AG20443 (cell line): ENCODE measurements at regions not wholly inside any gene's neighbourhood (a gene's known extent, or its start where the extent isn't known, plus 50 kb on each side); places are given as distances from the start of the nearest gene placed in this dataset.

Experiments
- DNase-seq: peaks from one replicate; pipeline ENCODE4 v3.0.0; 2012; ENCODE audit warnings: low spot score, mixed read lengths

- DNase-seq, result no peak
Measured at GRCh38 chr3:5618170-5618569, 430.7 kb downstream of the EDEM1 start.

- no peak for DNase-seq
Measured at GRCh38 chr3:5630406-5630805, 442.9 kb downstream of the EDEM1 start.

GRCh38 chr3:5633960-5634359, 446.5 kb downstream of the EDEM1 start:
- no peak for DNase-seq

- no peak for DNase-seq
Measured at GRCh38 chr3:5634411-5634810, 446.9 kb downstream of the EDEM1 start.

DNA sequence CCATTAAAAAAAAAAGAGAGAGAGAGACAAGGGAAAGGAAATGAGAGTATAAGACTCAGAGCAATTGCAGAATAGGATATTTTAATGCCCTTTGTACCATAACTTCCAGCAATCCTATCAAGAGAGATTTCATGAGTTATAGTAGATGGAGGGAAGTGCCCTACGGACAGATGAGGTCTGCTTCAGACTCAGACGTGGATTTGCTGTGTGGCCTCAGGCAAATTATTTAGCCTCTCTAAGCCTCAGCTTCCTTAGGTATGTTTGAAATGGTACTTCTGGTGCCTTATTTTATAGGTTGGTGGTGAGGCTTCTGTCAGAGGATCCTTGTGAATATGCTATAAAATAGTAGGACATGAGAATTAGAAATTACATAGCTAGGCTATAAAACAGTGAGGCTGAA, 448.2 kb downstream of the EDEM1 start:
- DNase-seq, result no peak

GRCh38 chr3:5638550-5638949, 451.0 kb downstream of the EDEM1 start:
- no peak for DNase-seq

- DNase-seq, result no peak
Measured at GRCh38 chr3:5644773-5645670, 457.5 kb downstream of the EDEM1 start.

DNA sequence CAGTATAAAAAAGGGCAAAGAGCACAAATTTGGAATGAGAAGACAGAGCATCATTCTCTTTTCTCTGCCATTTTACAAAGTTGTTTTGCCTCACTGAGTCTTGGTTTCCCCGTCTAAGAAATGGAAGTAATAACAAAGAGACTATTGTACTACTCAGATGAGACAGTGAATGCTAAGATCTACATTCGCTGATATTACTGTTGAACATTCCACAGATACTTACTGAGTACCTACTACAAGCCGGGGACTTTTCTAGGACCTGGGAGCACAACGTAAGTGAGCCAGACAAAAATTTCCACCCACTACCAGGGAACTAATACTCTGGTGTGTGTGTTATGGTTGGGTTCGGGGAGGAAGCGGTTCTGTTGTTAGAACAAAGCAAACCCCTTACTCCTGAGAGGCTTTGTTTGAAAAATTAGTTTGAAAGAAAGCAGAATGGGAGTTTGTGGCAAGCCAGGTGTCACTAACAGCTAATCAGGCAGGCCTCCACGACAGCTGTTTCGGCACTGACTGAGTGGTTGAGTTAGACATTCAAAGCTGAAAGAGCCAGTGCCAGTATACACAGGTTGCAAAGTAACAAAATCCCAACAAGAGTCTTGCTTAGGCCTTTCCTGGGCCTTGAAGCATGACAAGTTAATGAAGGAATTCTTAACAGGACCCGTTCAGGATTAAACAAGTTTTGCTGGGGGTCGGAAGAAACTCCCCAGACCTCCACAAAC, 458.3 kb downstream of the EDEM1 start:
- no peak for DNase-seq

DNA sequence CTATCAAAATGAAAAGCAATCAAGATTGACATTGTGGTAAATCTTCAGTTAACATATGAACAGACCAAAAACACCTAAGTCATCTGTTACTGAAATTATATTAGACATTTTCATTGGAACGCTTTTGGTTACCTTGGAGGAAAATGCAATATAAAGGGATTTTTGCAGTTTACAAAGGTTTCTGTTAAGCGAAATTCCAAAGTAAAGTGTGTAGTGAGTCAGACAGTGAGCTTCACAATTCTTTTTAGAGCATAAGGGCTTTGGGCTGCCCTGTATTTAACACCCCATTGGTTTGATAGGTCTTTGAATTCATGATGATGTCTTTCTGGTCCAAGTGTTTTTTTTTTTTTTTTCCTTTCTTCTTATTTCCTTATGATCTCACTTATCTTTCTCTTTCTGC, 462.8 kb downstream of the EDEM1 start:
- no peak for DNase-seq

DNA sequence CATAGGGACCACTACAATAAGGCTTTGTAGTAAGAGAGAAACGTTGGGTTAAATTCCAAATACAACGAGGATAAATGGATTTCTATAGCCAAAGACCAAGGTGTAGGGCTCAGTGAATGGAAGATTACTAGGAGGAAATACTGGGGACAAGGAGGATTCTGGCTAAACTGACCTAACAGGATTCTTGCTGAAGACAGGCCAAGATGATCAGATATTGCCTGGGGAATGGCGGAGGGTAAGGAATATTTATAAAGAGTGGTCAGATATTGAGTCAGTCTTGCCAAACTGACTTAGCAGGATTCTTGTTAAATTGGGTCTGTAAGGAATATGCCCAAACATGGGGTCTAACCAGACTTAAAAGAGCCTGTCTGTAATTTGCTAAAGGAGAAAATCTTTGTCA, 463.8 kb downstream of the EDEM1 start:
- DNase-seq, result no peak

- DNase-seq, result no peak
Measured at GRCh38 chr3:5653426-5654143, 466.1 kb downstream of the EDEM1 start.

DNA sequence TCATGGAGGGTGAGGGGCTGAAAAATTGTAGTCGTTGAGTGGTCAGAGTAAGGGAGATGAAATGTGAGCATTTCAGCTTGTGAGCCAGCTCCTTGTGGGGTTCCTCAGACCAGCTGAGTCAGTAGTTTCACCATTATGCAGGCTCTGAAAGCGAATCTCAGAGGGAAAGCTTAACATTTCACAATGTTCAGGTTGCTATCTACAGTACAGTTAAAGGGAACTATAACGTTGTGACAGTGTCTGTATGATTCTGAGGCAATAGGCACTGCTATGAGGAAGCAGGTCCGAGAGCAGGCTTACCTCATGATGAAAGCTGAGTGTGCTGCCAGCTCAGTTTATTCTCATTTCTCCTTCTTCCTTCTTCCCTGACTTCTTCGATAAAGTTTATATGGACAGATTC, 469.6 kb downstream of the EDEM1 start:
- no peak for DNase-seq

- no peak for DNase-seq
Measured at GRCh38 chr3:5663601-5664000, 476.1 kb downstream of the EDEM1 start.

- no peak for DNase-seq
Measured at GRCh38 chr3:5666455-5666854, 478.9 kb downstream of the EDEM1 start.

- no peak for DNase-seq
Measured at GRCh38 chr3:5673521-5673920, 486.0 kb downstream of the EDEM1 start.

DNA sequence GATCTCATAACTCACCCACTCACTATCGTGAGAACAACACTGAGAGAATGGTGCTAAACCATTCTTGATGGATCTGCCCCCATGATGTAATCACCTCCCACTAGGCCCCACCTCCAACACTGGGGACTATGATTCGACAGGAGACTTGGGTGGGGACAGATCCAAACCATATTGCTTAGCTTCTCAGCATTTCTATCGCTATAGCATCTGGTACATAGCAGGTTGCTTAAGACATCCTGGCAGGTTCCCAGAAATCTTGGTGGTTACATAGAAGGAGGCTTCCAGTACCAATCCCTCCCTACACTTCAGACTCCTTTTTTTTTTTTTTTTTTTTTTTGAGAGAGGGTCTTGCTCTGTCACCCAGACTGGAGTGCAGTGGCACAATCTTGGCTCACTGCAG, 487.8 kb downstream of the EDEM1 start:
- no peak for DNase-seq

DNA sequence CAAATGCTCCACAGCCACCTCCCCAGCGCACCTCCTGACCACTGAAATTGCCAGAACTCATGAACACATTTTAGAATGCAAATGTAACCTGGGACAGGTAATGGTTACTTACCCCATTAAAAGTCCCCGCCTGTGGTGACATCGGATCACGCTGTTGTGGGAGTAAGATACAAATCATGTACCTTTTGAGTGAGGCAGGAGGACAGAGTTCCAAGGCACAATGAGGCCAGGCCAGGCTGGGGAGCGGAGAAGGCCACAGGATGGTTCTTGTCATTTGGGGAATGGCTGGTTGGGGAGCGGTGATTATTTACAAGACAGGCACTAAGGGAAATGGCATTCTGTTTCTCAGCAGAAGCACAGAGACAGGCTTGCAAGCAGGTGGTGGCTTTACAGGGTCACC, 490.0 kb downstream of the EDEM1 start:
- DNase-seq, result no peak

- DNase-seq, result no peak
Measured at GRCh38 chr3:5678248-5678647, 490.7 kb downstream of the EDEM1 start.

DNA sequence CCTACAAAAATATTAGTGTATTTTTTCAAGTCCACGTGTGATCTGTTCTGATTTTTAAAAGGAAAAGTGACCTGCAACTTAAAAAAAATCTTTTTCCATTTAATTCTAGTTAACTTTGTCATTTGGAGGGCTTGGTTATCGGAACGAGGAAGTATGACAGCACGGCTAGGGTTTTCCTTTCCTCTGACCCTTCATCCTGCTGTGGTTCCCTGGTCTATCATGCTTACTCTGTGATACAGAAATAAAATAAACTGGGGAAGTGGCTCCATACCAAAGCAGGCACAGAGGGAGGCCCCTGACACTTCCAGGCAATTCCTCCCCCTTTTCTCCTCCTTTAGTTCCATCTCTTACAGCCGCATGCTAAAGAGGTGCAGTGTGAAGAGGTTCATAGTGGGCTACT, 491.3 kb downstream of the EDEM1 start:
- no peak for DNase-seq

DNA sequence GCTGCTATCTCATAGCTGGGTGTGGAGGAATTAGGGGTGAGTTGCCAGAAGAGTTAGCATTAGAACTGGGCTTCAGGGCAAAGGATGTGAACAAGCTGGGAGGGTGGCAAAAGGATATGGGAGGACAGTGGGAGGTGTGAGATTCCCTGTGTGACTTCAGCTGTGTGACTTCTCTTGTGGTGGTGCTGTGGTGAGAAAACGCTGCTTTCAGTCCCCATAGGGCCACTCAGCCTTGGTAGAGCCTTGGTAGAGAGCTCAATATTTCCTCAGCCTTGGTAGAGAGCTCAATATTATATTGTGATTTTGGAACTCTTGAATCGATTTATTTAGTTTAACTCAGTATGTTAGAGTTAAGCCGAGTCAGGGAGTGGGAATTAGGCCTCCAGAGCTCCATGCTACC, 499.7 kb downstream of the EDEM1 start:
- no peak for DNase-seq

DNA sequence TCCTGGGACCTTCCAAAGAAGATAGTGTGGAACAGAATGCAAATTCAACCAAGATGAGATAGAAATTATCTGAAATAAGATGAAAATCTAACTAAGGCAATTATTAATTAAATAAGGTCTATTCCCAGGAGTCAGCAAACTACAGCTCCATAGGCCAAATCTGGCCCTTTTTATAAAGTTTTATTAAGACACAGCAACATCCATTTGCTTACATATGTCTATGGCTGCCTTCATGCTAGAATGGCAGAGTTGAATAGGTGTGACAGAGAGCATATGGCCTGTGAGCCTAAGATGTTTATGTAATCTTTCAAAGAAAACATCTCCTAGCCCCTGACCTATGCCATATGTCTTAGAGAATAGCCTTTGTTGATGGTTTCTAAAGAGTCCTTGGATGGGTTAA, 503.0 kb downstream of the EDEM1 start:
- no peak for DNase-seq

- DNase-seq, result no peak
Measured at GRCh38 chr3:5690904-5691532, 503.5 kb downstream of the EDEM1 start.
